Fibroblast of lung (primary cell): ENCODE measurements at regions not wholly inside any gene's neighbourhood (a gene's known extent, or its start where the extent isn't known, plus 50 kb on each side); places are given as distances from the start of the nearest gene placed in this dataset.

ENCODE experiments used
- EZH2 ChIP-seq: IDR thresholded peaks from 2 replicates; pipeline ENCODE4 v1.5.1; 2012; ENCODE audit warnings: low read length, control low read depth, mild to moderate bottlenecking; ENCODE audit errors: missing control alignments
- TF ChIP-seq, protein P1 (sequence below), 2 donors: IDR thresholded peaks in 1 of 2; conservative IDR thresholded peaks in 1 of 2; 1 replicate in 1 of 2; 2 replicates in 1 of 2; pipeline ENCODE4 v1.5.1; 2011 to 2012; ENCODE audit warnings: low read length in 2 of 2, control low read depth in 1 of 2, inconsistent platforms in 1 of 2, low read depth in 1 of 2, mild to moderate bottlenecking in 1 of 2

- TF ChIP-seq, protein P1, sequence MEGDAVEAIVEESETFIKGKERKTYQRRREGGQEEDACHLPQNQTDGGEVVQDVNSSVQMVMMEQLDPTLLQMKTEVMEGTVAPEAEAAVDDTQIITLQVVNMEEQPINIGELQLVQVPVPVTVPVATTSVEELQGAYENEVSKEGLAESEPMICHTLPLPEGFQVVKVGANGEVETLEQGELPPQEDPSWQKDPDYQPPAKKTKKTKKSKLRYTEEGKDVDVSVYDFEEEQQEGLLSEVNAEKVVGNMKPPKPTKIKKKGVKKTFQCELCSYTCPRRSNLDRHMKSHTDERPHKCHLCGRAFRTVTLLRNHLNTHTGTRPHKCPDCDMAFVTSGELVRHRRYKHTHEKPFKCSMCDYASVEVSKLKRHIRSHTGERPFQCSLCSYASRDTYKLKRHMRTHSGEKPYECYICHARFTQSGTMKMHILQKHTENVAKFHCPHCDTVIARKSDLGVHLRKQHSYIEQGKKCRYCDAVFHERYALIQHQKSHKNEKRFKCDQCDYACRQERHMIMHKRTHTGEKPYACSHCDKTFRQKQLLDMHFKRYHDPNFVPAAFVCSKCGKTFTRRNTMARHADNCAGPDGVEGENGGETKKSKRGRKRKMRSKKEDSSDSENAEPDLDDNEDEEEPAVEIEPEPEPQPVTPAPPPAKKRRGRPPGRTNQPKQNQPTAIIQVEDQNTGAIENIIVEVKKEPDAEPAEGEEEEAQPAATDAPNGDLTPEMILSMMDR (conservative IDR thresholded peaks at IDR 0.05 in 1 of 2, IDR thresholded peaks at IDR 0.05 in 1 of 2; ENCODE audit: low read depth in 1 of 2, low read length in 2 of 2): no peak
- TF ChIP-seq EZH2: no peak
Observed at GRCh38 chr7:46864716-46865115, 717.2 kb downstream of the TNS3 start.
